Endothelial cell (in vitro differentiated cells): ENCODE measurements at regions not wholly inside any gene's neighbourhood (a gene's known extent, or its start where the extent isn't known, plus 50 kb on each side); places are given as distances from the start of the nearest gene placed in this dataset.
"Not testable (repeated sequence)": the region's sequence is repeated elsewhere in the genome, so short reads cannot be mapped to it uniquely, and the experiment has no call there.

ENCODE experiments used
- DNase-seq: peaks from one replicate; pipeline ENCODE4 v3.0.0; 2021; ENCODE audit warnings: low spot score
- H3K27ac Mint-ChIP-seq: one replicate; pipeline ENCODE4 v1.8.0; 2021; ENCODE audit warnings: mixed read lengths, inconsistent platforms; ENCODE audit not compliant: unreplicated experiment
- H3K27me3 Mint-ChIP-seq: one replicate; pipeline ENCODE4 v1.8.0; 2021; ENCODE audit warnings: mild to moderate bottlenecking, moderate library complexity, mixed read lengths, inconsistent platforms; ENCODE audit not compliant: unreplicated experiment
- H3K36me3 Mint-ChIP-seq: one replicate; pipeline ENCODE4 v1.8.0; 2021; ENCODE audit warnings: mild to moderate bottlenecking, low read depth, mixed read lengths, inconsistent platforms; ENCODE audit not compliant: unreplicated experiment
- H3K4me1 Mint-ChIP-seq: one replicate; pipeline ENCODE4 v1.8.0; 2021; ENCODE audit warnings: mild to moderate bottlenecking, mixed read lengths, inconsistent platforms; ENCODE audit not compliant: unreplicated experiment
- H3K4me3 Mint-ChIP-seq: one replicate; pipeline ENCODE4 v1.8.0; 2021; ENCODE audit warnings: mild to moderate bottlenecking, mixed read lengths, inconsistent platforms; ENCODE audit not compliant: unreplicated experiment
- H3K9me3 Mint-ChIP-seq: one replicate; pipeline ENCODE4 v1.8.0; 2021; ENCODE audit warnings: mixed read lengths, inconsistent platforms; ENCODE audit not compliant: unreplicated experiment
- CTCF ChIP-seq: fragments of 200-600 bp; sonication (generic); IDR thresholded peaks from one replicate; pipeline ENCODE4 v1.5.0; 2021; ENCODE audit warnings: antibody characterized with exemption; ENCODE audit not compliant: unreplicated experiment

GRCh38 chr12:105677672-105678071, 347.2 kb downstream of the C12orf75 start:
- Mint-ChIP-seq H3K9me3 (no peaks in the 10 kb centered on the region), H3K27ac (no peak overlapping the region), H3K36me3 (peaks cover 5% of the 10 kb centered on the region), H3K4me1 (peaks cover 6% of the 10 kb centered on the region), H3K27me3 (peaks cover 3% of the 10 kb centered on the region), H3K4me3 (no peak overlapping the region)
- no peak for DNase-seq
- no peak for TF ChIP-seq CTCF

GRCh38 chr12:105679982-105680381, 349.5 kb downstream of the C12orf75 start:
- Mint-ChIP-seq H3K9me3 (no peaks in the 10 kb centered on the region), H3K27me3 (peaks cover 2% of the 10 kb centered on the region), H3K27ac (no peak overlapping the region), H3K4me1 (peaks cover 6% of the 10 kb centered on the region), H3K36me3 (peaks cover 5% of the 10 kb centered on the region), H3K4me3 (no peak overlapping the region)
- TF ChIP-seq CTCF: no peak
- DNase-seq: no peak

- no peak overlapping the region for H3K27ac Mint-ChIP-seq
- peaks cover 5% of the 10 kb centered on the region for H3K4me1 Mint-ChIP-seq
- H3K4me3 Mint-ChIP-seq: no peak overlapping the region
- no peak for DNase-seq
- peaks cover 2% of the 10 kb centered on the region for H3K27me3 Mint-ChIP-seq
- no peak for TF ChIP-seq CTCF
- peaks cover 5% of the 10 kb centered on the region for H3K36me3 Mint-ChIP-seq
- H3K9me3 Mint-ChIP-seq: no peaks in the 10 kb centered on the region
Observed at GRCh38 chr12:105681341-105681740, 350.9 kb downstream of the C12orf75 start.

GRCh38 chr12:105682821-105683220, 352.3 kb downstream of the C12orf75 start:
- not testable (repeated sequence) for H3K27me3 Mint-ChIP-seq, H3K36me3 Mint-ChIP-seq, DNase-seq, H3K4me3 Mint-ChIP-seq, H3K27ac Mint-ChIP-seq, H3K4me1 Mint-ChIP-seq, H3K9me3 Mint-ChIP-seq

- not testable (repeated sequence) for H3K4me1 Mint-ChIP-seq, H3K27me3 Mint-ChIP-seq, DNase-seq, H3K4me3 Mint-ChIP-seq, H3K36me3 Mint-ChIP-seq, H3K27ac Mint-ChIP-seq, H3K9me3 Mint-ChIP-seq
Observed at GRCh38 chr12:105683836-105684235, 353.3 kb downstream of the C12orf75 start.

GRCh38 chr12:105698075-105698474, 367.6 kb downstream of the C12orf75 start:
- Mint-ChIP-seq H3K27me3 (no peaks in the 10 kb centered on the region), H3K4me1 (no peaks in the 10 kb centered on the region), H3K9me3 (no peaks in the 10 kb centered on the region), H3K27ac (no peak overlapping the region), H3K4me3 (no peak overlapping the region), H3K36me3 (no peaks in the 10 kb centered on the region)
- no peak for DNase-seq
- no peak for TF ChIP-seq CTCF
